SK-N-SH treated with all-trans-retinoic acid at 6 μM for 48 hours (cell line): ENCODE measurements at regions not wholly inside any gene's neighbourhood (a gene's known extent, or its start where the extent isn't known, plus 50 kb on each side); places are given as distances from the start of the nearest gene placed in this dataset.

ENCODE experiments used
- ARNTL ChIP-seq: fragments of 450-650 bp; formaldehyde crosslinking; IDR thresholded peaks from 2 replicates; pipeline ENCODE4 v1.5.0; 2020; ENCODE audit warnings: low read depth, mild to moderate bottlenecking, moderate library complexity, borderline replicate concordance
- ESRRG ChIP-seq: fragments of 250-450 bp; sonication (Bioruptor Pico); IDR thresholded peaks from 2 replicates; pipeline ENCODE4 v1.6.1; 2021; ENCODE audit warnings: mild to moderate bottlenecking

DNA sequence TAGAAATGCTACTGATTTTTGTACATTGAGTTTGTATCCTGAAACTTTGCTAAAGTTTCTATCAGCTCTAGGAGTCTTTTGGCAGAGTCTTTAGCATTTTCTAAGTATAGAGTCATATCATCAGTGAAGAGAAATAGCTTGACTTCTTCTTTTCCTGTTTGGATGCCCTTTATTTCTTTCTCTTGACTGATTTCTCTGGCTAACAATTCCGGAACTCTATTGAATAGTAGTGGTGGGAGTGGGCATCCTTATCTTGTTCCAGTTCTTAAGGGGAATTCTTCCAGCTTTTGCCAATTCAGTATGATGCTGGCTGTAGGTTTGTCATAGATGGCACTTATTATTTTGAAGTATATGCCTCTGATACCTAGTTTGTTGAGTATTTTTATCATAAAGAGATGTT is 197.7 kb downstream of the AASDHPPT start:
- TF ChIP-seq ARNTL = no peak
- TF ChIP-seq ESRRG (CRISPR knock-in tag) = no peak
